HCT116 (cell line): ENCODE measurements at regions not wholly inside any gene's neighbourhood (a gene's known extent, or its start where the extent isn't known, plus 50 kb on each side); places are given as distances from the start of the nearest gene placed in this dataset.

Experiments
- ATAC-seq: fragments of 200-7000 bp; cut with Tn5 transposase; 2 replicates; pipeline ENCODE4 v1.9.1; 2020; ENCODE audit warnings: mild to moderate bottlenecking, moderate library complexity
- BruUV-seq: library from RNA; stranded (reverse); fragments of 400-500 nt; replicated peaks from 2 replicates; lab custom pipeline; 2021; lab: Mats Ljungman, UMichigan
- CTCF ChIA-PET: fragments of 300-600 bp; sonication (Branson Sonifier 250); formaldehyde crosslinking; loops from one replicate; lab custom pipeline; 2021; ENCODE audit warnings: antibody characterized with exemption; lab: Charles Lee
- POLR2A ChIA-PET: fragments of 300-600, 350-600 bp; sonication (Branson Sonifier 250); formaldehyde crosslinking; loops from one replicate; lab custom pipeline; 2021; ENCODE audit warnings: antibody characterized with exemption; lab: Charles Lee
- RAD21 ChIA-PET, 2 experiments: fragments of 300-600 bp; sonication (Branson Sonifier 250); formaldehyde crosslinking; loops; one replicate each; lab custom pipeline; 2023; ENCODE audit warnings: low total read pairs in 2 of 2; ENCODE audit not compliant: uncharacterized antibody in 2 of 2, unreplicated experiment in 2 of 2, low non-redundant PET in 1 of 2; lab: Charles Lee
- DNase-seq: peaks from one replicate; pipeline ENCODE4 v3.0.0-alpha.2; 2010; ENCODE audit warnings: low read depth, low spot score
- H2AFZ ChIP-seq: fragments of 200-600 bp; shearing (Covaris generic), sonication (generic); 2 replicates; pipeline ENCODE4 v1.6.1; 2017; ENCODE audit warnings: low read depth, mixed run types, mixed read lengths, antibody characterized with exemption, low read length; ENCODE audit not compliant: poor library complexity, severe bottlenecking
- H3K27ac ChIP-seq: 2 replicates; pipeline ENCODE4 v1.5.1; 2012; ENCODE audit warnings: low read depth, low read length
- H3K27me3 ChIP-seq: fragments of 200-600 bp; sonication (generic); 2 replicates; pipeline ENCODE4 v1.6.1; 2016; ENCODE audit warnings: mixed run types, low read length, mixed read lengths; ENCODE audit not compliant: insufficient read depth
- H3K36me3 ChIP-seq, 2 experiments: fragments of 200-500 bp in 1 of 2; fragments of 200-600 bp in 1 of 2; sonication (Bioruptor generic) in 1 of 2; sonication (generic) in 1 of 2; 2 replicates each; pipeline versions ENCODE4 v1.5.1 to v1.6.1; 2014 to 2016; ENCODE audit warnings: low read length in 2 of 2, inconsistent platforms in 1 of 2, mixed read lengths in 1 of 2, mixed run types in 1 of 2; ENCODE audit not compliant: insufficient read depth in 2 of 2, control insufficient read depth in 1 of 2
- H3K4me1 ChIP-seq, 2 experiments: fragments of 200-600 bp in 1 of 2; sonication (generic) in 1 of 2; 2 replicates each; pipeline versions ENCODE4 v1.5.1 to v1.6.1; 2012 to 2017; ENCODE audit warnings: low read length in 2 of 2, inconsistent platforms in 1 of 2, mild to moderate bottlenecking in 1 of 2, mixed read lengths in 1 of 2, mixed run types in 1 of 2, moderate library complexity in 1 of 2; ENCODE audit not compliant: insufficient read depth in 2 of 2, control insufficient read depth in 1 of 2
- H3K4me2 ChIP-seq: fragments of 200-600 bp; sonication (generic); 2 replicates; pipeline ENCODE4 v1.6.1; 2017; ENCODE audit warnings: mixed run types, low read length, mixed read lengths
- H3K4me3 ChIP-seq, 2 experiments: fragments of 200-600 bp in 1 of 2; sonication (generic) in 1 of 2; replicated peaks in 1 of 2; 2 replicates each; pipeline ENCODE4 v1.5.1; 2011 to 2016; ENCODE audit warnings: low read length in 2 of 2, control low read depth in 1 of 2, low read depth in 1 of 2, mild to moderate bottlenecking in 1 of 2, mixed read lengths in 1 of 2, mixed run types in 1 of 2
- H3K79me2 ChIP-seq: fragments of 200-600 bp; sonication (generic); 2 replicates; pipeline ENCODE4 v1.6.1; 2017; ENCODE audit warnings: mild to moderate bottlenecking, mixed run types, low read length, moderate library complexity, mixed read lengths; ENCODE audit not compliant: insufficient read depth
- H3K9ac ChIP-seq: fragments of 200-600 bp; sonication (generic); 2 replicates; pipeline ENCODE4 v1.6.1; 2016; ENCODE audit warnings: low read length, mixed read lengths
- H3K9me2 ChIP-seq: fragments of 200-600 bp; sonication (generic), shearing (Covaris generic); 2 replicates; pipeline ENCODE4 v1.6.1; 2017; ENCODE audit warnings: mixed run types, mild to moderate bottlenecking, moderate library complexity; ENCODE audit not compliant: insufficient read depth
- H3K9me3 ChIP-seq, 2 experiments: fragments of 200-500 bp in 1 of 2; fragments of 200-600 bp in 1 of 2; sonication (Bioruptor generic) in 1 of 2; sonication (generic) in 1 of 2; 2 replicates each; pipeline ENCODE4 v1.6.1; 2014 to 2017; ENCODE audit warnings: low read length in 2 of 2, mixed read lengths in 2 of 2, inconsistent platforms in 1 of 2, low read depth in 1 of 2, mild to moderate bottlenecking in 1 of 2, mixed run types in 1 of 2, moderate library complexity in 1 of 2; ENCODE audit not compliant: control insufficient read depth in 1 of 2, insufficient read depth in 1 of 2
- H4K20me1 ChIP-seq: fragments of 200-600 bp; sonication (generic), shearing (Covaris generic); 2 replicates; pipeline ENCODE4 v1.6.1; 2017; ENCODE audit warnings: mixed run types, mild to moderate bottlenecking, moderate library complexity; ENCODE audit not compliant: insufficient read depth
- CBX3 ChIP-seq: IDR thresholded peaks from 2 replicates; pipeline ENCODE4 v1.6.1; 2012; ENCODE audit warnings: low read depth
- EZH2 ChIP-seq: fragments of 200-600 bp; sonication (generic); IDR thresholded peaks from 2 replicates; pipeline ENCODE4 v1.6.1; 2017; ENCODE audit warnings: antibody characterized with exemption, mixed run types
- EZH2phosphoT487 ChIP-seq: fragments of 200-600 bp; IDR thresholded peaks from 2 replicates; pipeline ENCODE4 v1.6.1; 2018; ENCODE audit warnings: antibody characterized with exemption, borderline replicate concordance
- JUND ChIP-seq: IDR thresholded peaks from 2 replicates; pipeline ENCODE4 v1.6.1; 2012
- MAX ChIP-seq: IDR thresholded peaks from 2 replicates; pipeline ENCODE4 v1.6.1; 2012
- POLR2AphosphoS5 ChIP-seq: IDR thresholded peaks from 2 replicates; pipeline ENCODE4 v1.6.1; 2011; ENCODE audit warnings: mild to moderate bottlenecking, low read depth, low read length, moderate library complexity
- REST ChIP-seq: IDR thresholded peaks from 2 replicates; pipeline ENCODE4 v1.6.1; 2012; ENCODE audit warnings: low read depth
- SRF ChIP-seq: IDR thresholded peaks from 2 replicates; pipeline ENCODE4 v1.6.1; 2012; ENCODE audit warnings: low read depth
- YY1 ChIP-seq: IDR thresholded peaks from 2 replicates; pipeline ENCODE4 v1.6.1; 2011; ENCODE audit warnings: low read length, low read depth, moderate library complexity, mild to moderate bottlenecking; ENCODE audit not compliant: insufficient replicate concordance; ENCODE audit errors: extremely low read depth
- intact Hi-C: fragments of 100-400 bp; cut with micrococcal nuclease; formaldehyde crosslinking; loops from 2 replicates; pipeline ENCODE4 v1.10.0; 2022

DNA sequence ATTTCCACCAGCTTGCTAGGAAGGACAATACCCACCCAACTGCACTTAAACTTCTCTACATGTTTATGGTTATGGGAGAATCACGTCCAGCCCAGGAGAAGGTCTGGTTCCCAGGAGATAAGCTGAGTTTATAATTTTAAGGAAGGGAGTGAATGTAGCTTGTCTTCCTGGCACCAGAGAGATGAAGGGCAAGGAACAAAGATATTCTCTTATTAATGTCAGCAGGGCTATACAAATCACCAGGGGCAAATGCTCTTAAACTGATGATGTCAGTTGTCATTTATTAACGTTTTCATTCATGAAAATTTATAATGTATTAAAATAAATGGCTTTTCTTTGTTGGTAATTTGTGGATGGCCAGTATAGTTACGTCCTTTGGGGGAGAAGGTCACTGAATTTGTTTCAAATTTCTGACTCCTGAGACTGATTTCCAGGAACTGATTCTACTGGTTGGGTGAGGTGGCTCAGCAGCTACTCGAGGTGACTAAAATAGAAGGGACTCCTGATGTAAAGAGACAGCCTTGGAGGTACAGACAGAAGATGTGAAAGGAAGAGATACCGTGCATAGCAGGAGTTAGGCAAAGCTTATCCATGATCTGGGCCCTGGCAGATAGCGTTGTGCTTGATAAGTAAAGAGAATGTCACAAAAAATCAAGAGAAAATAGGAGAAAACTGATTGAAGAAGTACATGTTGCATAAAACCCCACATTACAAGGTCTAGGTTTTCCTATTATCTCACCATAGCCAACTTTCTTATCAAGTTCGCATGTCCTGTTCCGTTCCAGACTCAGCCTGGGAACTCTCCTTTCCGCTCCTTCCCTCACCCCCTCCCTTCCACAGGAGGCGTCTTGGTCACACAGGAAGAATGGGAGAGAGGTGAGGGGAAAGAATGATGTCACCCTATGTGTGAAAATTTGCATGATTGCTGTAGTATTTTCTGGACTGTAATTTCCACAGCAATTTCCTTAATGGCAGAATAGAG lies 367.1 kb upstream of the FAR2 start:
- POLR2A ChIA-PET, result no interaction called here
- no TSS peak for BruUV-seq
- H3K36me3 ChIP-seq, result no peaks in the 10 kb centered on the region
- no peaks in the 10 kb centered on the region; the same call in 1 of the 2 replicates for H3K9me2 ChIP-seq
- DNase-seq (no peak), ATAC-seq (no peak)
- H3K27me3 ChIP-seq, result no peaks in the 10 kb centered on the region
- H2AFZ ChIP-seq, result no peak overlapping the region
- TF ChIP-seq EZH2 (no peak), EZH2phosphoT487 (no peak), JUND (no peak), SRF (no peak), YY1 (no peak), POLR2AphosphoS5 (no peak), MAX (no peak), REST (no peak), CBX3 (no peak)
- H3K4me1 ChIP-seq, result no peaks in the 10 kb centered on the region
- no peak overlapping the region for H3K27ac ChIP-seq
- H3K4me2 ChIP-seq, result no peak overlapping the region
- H3K9me3 ChIP-seq, result no peaks in the 10 kb centered on the region
- H4K20me1 ChIP-seq, result no peaks in the 10 kb centered on the region
- no peak overlapping the region for H3K4me3 ChIP-seq
- intact Hi-C loops, result no loop called here
- H3K79me2 ChIP-seq, result no peaks in the 10 kb centered on the region
- no peak overlapping the region for H3K9ac ChIP-seq
- RAD21 ChIA-PET, result no interaction called here
- CTCF ChIA-PET, result no interaction called here
